ENCODE measurements at regions not wholly inside any gene's neighbourhood (a gene's known extent, or its start where the extent isn't known, plus 50 kb on each side); places are given as distances from the start of the nearest gene placed in this dataset.

GRCh38 chr20:16125816-16126215 lies 447.4 kb downstream of the KIF16B start:
- ATAC-seq (ENCODE audit: poor library complexity) (no peak), DNase-seq (no peak)
- no peaks in the 10 kb centered on the region for H3K4me1 ChIP-seq (ENCODE audit: insufficient read depth, low read length)
- ChIA-PET CTCF (no interaction called here), POLR2A (no interaction called here)
- H3K36me3 ChIP-seq (ENCODE audit: insufficient read depth, low read length): no peaks in the 10 kb centered on the region
- intact Hi-C loops (cut with DNase I, micrococcal nuclease): no loop called here
- H3K36me3 Mint-ChIP-seq (ENCODE audit: low read depth): no peaks in the 10 kb centered on the region
- H3K27me3 Mint-ChIP-seq: no peaks in the 10 kb centered on the region
- no peak overlapping the region for H3K27ac ChIP-seq (ENCODE audit: low read depth in 1 of 2, low read length in 2 of 2)
- no peak overlapping the region for H3K4me3 Mint-ChIP-seq
- H3K9me3 Mint-ChIP-seq: peaks cover 2% of the 10 kb centered on the region
- H3K4me3 ChIP-seq (ENCODE audit: low read length): no peak overlapping the region
- H3K27ac Mint-ChIP-seq: no peak overlapping the region
- no peaks in the 10 kb centered on the region for H3K4me1 Mint-ChIP-seq (ENCODE audit: low read depth)
- peaks cover 0 to 3% of the 10 kb centered on the region in 2 experiments for H3K9me3 ChIP-seq (ENCODE audit: control insufficient read depth in 1 of 2, insufficient read depth in 1 of 2, low read length in 2 of 2)
- TF ChIP-seq, protein P1, sequence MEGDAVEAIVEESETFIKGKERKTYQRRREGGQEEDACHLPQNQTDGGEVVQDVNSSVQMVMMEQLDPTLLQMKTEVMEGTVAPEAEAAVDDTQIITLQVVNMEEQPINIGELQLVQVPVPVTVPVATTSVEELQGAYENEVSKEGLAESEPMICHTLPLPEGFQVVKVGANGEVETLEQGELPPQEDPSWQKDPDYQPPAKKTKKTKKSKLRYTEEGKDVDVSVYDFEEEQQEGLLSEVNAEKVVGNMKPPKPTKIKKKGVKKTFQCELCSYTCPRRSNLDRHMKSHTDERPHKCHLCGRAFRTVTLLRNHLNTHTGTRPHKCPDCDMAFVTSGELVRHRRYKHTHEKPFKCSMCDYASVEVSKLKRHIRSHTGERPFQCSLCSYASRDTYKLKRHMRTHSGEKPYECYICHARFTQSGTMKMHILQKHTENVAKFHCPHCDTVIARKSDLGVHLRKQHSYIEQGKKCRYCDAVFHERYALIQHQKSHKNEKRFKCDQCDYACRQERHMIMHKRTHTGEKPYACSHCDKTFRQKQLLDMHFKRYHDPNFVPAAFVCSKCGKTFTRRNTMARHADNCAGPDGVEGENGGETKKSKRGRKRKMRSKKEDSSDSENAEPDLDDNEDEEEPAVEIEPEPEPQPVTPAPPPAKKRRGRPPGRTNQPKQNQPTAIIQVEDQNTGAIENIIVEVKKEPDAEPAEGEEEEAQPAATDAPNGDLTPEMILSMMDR (IDR thresholded peaks at IDR 0.05): no peak
- H3K27me3 ChIP-seq (ENCODE audit: control insufficient read depth in 1 of 2, insufficient read depth in 2 of 2, low read length in 2 of 2): no peaks in the 10 kb centered on the region

GRCh38 chr20:16124911-16125776 lies 448.1 kb downstream of the KIF16B start:
- no peaks in the 10 kb centered on the region for H3K36me3 ChIP-seq (ENCODE audit: insufficient read depth, low read length)
- H3K9me3 ChIP-seq (ENCODE audit: control insufficient read depth in 1 of 2, insufficient read depth in 1 of 2, low read length in 2 of 2): peaks cover 0 to 3% of the 10 kb centered on the region in 2 experiments
- no peaks in the 10 kb centered on the region for H3K36me3 Mint-ChIP-seq (ENCODE audit: low read depth)
- H3K27ac Mint-ChIP-seq: no peak overlapping the region
- TF ChIP-seq, protein P1 (IDR thresholded peaks at IDR 0.05): no peak
- DNase-seq: no peak
- no peaks in the 10 kb centered on the region for H3K4me1 ChIP-seq (ENCODE audit: insufficient read depth, low read length)
- no peak overlapping the region for H3K27ac ChIP-seq (ENCODE audit: low read depth in 1 of 2, low read length in 2 of 2)
- intact Hi-C loops (cut with DNase I, micrococcal nuclease): no loop called here
- peaks cover 2% of the 10 kb centered on the region for H3K9me3 Mint-ChIP-seq
- POLR2A ChIA-PET: no interaction called here
- H3K4me3 ChIP-seq (ENCODE audit: low read length): no peak overlapping the region
- H3K27me3 ChIP-seq (ENCODE audit: control insufficient read depth in 1 of 2, insufficient read depth in 2 of 2, low read length in 2 of 2): no peaks in the 10 kb centered on the region
- CTCF ChIA-PET: no interaction called here
- H3K4me1 Mint-ChIP-seq (ENCODE audit: low read depth): no peaks in the 10 kb centered on the region
- H3K4me3 Mint-ChIP-seq: no peak overlapping the region
- no peak for ATAC-seq (ENCODE audit: poor library complexity)
- no peaks in the 10 kb centered on the region for H3K27me3 Mint-ChIP-seq

DNA sequence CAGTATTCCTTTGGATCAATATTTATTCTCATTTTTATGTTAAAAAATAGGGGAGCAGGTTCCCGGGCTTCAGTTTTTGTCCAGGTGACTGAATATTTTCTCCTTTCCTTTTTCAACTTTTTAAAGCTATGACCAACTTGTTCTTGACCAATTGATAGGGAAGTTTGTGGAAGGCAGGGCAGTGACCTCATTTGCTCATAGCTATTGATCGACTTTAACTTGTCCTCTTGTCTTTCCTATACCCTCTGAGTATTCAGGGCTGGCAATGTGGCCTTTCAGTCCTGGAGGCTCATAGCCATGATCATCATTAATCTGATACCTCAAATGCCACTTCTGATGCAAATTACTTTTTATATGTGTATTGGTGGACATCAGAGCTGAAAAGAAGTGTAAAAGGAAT lies 448.8 kb downstream of the KIF16B start:
- peaks cover 2% of the 10 kb centered on the region for H3K9me3 Mint-ChIP-seq
- DNase-seq (no peak), ATAC-seq (ENCODE audit: poor library complexity) (no peak)
- no peaks in the 10 kb centered on the region for H3K36me3 Mint-ChIP-seq (ENCODE audit: low read depth)
- peaks cover 0 to 3% of the 10 kb centered on the region in 2 experiments for H3K9me3 ChIP-seq (ENCODE audit: control insufficient read depth in 1 of 2, insufficient read depth in 1 of 2, low read length in 2 of 2)
- TF ChIP-seq, protein P1 (IDR thresholded peaks at IDR 0.05): no peak
- ChIA-PET CTCF (no interaction called here), POLR2A (no interaction called here)
- H3K4me1 Mint-ChIP-seq (ENCODE audit: low read depth): no peaks in the 10 kb centered on the region
- no peaks in the 10 kb centered on the region for H3K36me3 ChIP-seq (ENCODE audit: insufficient read depth, low read length)
- no peak overlapping the region for H3K27ac ChIP-seq (ENCODE audit: low read depth in 1 of 2, low read length in 2 of 2)
- H3K27me3 ChIP-seq (ENCODE audit: control insufficient read depth in 1 of 2, insufficient read depth in 2 of 2, low read length in 2 of 2): no peaks in the 10 kb centered on the region
- H3K27ac Mint-ChIP-seq: no peak overlapping the region
- H3K27me3 Mint-ChIP-seq: no peaks in the 10 kb centered on the region
- no peaks in the 10 kb centered on the region for H3K4me1 ChIP-seq (ENCODE audit: insufficient read depth, low read length)
- no peak overlapping the region for H3K4me3 ChIP-seq (ENCODE audit: low read length)
- intact Hi-C loops (cut with DNase I, micrococcal nuclease): no loop called here
- H3K4me3 Mint-ChIP-seq: no peak overlapping the region

Measured in CD4-positive, alpha-beta T cell (primary cell).